BLaER1 (cell line): ENCODE measurements at regions not wholly inside any gene's neighbourhood (a gene's known extent, or its start where the extent isn't known, plus 50 kb on each side); places are given as distances from the start of the nearest gene placed in this dataset.

Experiments
- H3K27ac ChIP-seq: shearing (Covaris generic); formaldehyde crosslinking; 2 replicates; pipeline ENCODE4 v1.8.1; 2022
- H3K27me3 ChIP-seq: shearing (Covaris generic); formaldehyde crosslinking; 2 replicates; pipeline ENCODE4 v1.8.1; 2022
- H3K36me3 ChIP-seq: shearing (Covaris generic); formaldehyde crosslinking; 2 replicates; pipeline ENCODE4 v1.8.1; 2022
- H3K4me1 ChIP-seq: shearing (Covaris generic); formaldehyde crosslinking; 2 replicates; pipeline ENCODE4 v1.8.1; 2022
- H3K4me2 ChIP-seq: shearing (Covaris generic); formaldehyde crosslinking; 2 replicates; pipeline ENCODE4 v1.8.1; 2022
- H3K4me3 ChIP-seq: shearing (Covaris generic); formaldehyde crosslinking; 2 replicates; pipeline ENCODE4 v1.8.1; 2022
- H3K9ac ChIP-seq: shearing (Covaris generic); formaldehyde crosslinking; 2 replicates; pipeline ENCODE4 v1.8.1; 2022
- H3K9me3 ChIP-seq: shearing (Covaris generic); formaldehyde crosslinking; 2 replicates; pipeline ENCODE4 v1.8.1; 2022
- H4K20me1 ChIP-seq: shearing (Covaris generic); formaldehyde crosslinking; 2 replicates; pipeline ENCODE4 v1.8.1; 2022
- Cebpa-rat ChIP-seq: shearing (Covaris generic); IDR thresholded peaks from 2 replicates; pipeline ENCODE4 v1.8.1; 2022

DNA sequence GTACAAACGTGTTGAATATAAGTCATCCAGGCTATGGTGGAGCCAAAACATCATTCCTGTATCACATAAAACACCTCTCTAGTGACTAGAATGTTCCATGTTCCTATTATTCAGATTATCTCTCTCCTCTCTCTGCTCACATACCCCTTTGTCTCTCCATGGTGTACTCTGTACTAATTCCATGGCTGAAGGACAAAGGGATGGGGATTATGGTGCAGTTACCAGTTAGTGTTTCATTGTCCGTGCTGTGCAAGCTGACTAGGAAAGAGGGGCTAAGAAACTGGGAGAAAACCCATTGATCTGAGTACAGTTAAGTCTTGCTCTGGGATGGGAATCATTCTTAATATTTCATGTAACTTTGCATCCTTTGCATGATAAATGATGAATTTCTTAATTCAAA lies 397.4 kb upstream of the NOX3 start:
- Histone ChIP-seq H3K27ac (no peak overlapping the region), H3K4me3 (no peak overlapping the region), H3K27me3 (no peaks in the 10 kb centered on the region), H3K36me3 (no peaks in the 10 kb centered on the region), H3K4me1 (peaks cover 24% of the 10 kb centered on the region), H4K20me1 (no peaks in the 10 kb centered on the region), H3K9me3 (0 out of 2 replicates have a peak, but pooled peaks cover 1% of the 10 kb centered on the region), H3K9ac (no peak overlapping the region), H3K4me2 (no peak overlapping the region)
- no peak for TF ChIP-seq Cebpa-rat

DNA sequence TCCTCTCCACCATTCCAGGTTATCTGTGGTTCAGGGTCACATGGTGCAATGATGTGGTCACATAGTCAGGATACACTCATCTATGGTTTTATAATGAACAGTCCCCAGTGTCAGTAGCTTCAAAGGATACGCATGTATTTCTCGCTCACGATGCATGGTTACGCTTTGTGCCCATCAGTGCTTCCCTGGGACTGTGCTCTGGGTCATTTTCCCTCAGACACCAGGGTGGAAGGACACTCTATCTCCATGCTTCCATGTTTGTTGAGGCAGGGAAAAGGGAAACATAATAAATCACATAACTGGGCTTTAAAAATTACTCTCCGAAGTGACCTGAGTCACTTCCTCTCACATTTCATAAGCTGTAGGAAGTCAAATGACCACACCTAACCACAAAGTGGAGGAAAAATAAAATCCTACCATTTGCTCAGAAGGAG lies 394.8 kb upstream of the NOX3 start:
- H3K4me2 ChIP-seq = peak overlapping the region; percentile 29
- H3K36me3 ChIP-seq = no peaks in the 10 kb centered on the region
- no peaks in the 10 kb centered on the region for H3K27me3 ChIP-seq
- peaks cover 10% of the 10 kb centered on the region; the same call in 1 of the 2 replicates for H3K9me3 ChIP-seq
- no peak overlapping the region for H3K4me3 ChIP-seq
- H3K9ac ChIP-seq = no peak overlapping the region
- H4K20me1 ChIP-seq = no peaks in the 10 kb centered on the region
- H3K27ac ChIP-seq = no peak overlapping the region
- no peak for TF ChIP-seq Cebpa-rat
- H3K4me1 ChIP-seq = peaks cover 24% of the 10 kb centered on the region

DNA sequence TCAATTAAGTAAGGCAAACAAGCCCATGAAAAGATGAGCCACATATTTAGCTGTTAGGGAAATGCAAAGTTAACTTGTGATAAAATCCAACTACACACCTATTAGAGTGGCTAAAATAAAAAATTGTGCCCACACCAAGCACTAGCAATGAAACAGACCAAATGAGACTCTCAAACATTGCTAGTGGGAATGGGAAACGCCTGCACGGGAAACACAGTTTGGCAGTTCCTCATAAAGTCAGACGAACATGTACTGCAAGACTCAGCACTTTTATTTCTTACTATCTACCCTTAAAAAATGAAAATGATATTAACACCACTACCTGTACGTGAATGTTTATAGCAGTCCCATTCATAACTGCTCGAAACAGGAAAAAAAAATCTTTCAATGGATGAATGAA lies 392.1 kb upstream of the NOX3 start:
- H3K9ac ChIP-seq = no peak overlapping the region
- no peaks in the 10 kb centered on the region for H4K20me1 ChIP-seq
- peaks cover 17% of the 10 kb centered on the region; the same call in 1 of the 2 replicates for H3K9me3 ChIP-seq
- H3K36me3 ChIP-seq = no peaks in the 10 kb centered on the region
- no peaks in the 10 kb centered on the region for H3K27me3 ChIP-seq
- peaks cover 18% of the 10 kb centered on the region for H3K4me1 ChIP-seq
- no peak overlapping the region for H3K4me2 ChIP-seq
- H3K27ac ChIP-seq = no peak overlapping the region
- no peak for TF ChIP-seq Cebpa-rat
- H3K4me3 ChIP-seq = no peak overlapping the region

DNA sequence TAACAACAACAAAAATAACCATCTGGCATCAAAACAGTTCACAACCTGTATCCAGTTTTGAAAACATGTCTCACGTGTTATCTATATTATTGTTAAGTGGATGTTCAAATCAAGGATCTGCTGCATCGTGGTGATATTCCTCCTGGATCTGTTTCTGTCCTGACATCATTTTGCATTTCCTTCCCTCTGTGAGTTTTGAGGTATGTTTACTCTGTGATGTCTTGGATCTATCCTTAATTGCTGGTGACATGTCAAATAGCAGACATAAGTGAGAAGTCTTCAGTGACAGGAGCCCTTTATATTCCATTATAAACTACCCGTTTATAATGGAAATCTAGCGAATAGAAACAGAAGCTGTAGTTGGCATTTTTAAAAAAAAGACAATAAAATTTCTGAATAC lies 381.8 kb upstream of the NOX3 start:
- Histone ChIP-seq H3K27ac (no peak overlapping the region), H3K4me1 (no peaks in the 10 kb centered on the region), H3K27me3 (no peaks in the 10 kb centered on the region), H3K36me3 (no peaks in the 10 kb centered on the region), H3K4me3 (no peak overlapping the region), H3K4me2 (no peak overlapping the region), H3K9ac (no peak overlapping the region), H3K9me3 (no peaks in the 10 kb centered on the region), H4K20me1 (no peaks in the 10 kb centered on the region)
- TF ChIP-seq Cebpa-rat = no peak

DNA sequence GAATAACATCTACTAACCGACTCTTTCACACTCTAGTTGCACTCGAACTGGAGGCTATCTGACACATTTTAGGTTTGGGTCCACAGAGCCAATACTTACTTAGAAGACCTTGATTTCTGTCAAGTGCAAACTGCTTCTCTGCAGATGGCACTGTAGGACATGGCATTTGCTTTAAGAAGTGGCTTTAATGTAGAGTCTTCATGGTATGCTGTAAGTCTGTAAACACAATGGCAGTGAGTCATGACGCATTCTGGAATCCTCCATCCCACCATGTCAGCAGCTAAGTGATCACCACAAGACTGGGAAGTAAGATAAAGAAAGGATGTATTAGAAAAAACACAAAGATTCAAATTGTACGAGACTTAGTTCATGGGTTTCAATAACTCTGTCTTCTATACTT lies 377.0 kb upstream of the NOX3 start:
- Histone ChIP-seq H4K20me1 (no peaks in the 10 kb centered on the region), H3K36me3 (no peaks in the 10 kb centered on the region), H3K9me3 (no peaks in the 10 kb centered on the region), H3K4me2 (no peak overlapping the region), H3K4me1 (peaks cover 8% of the 10 kb centered on the region; the same call in 1 of the 2 replicates), H3K9ac (no peak overlapping the region), H3K27ac (no peak overlapping the region), H3K27me3 (no peaks in the 10 kb centered on the region), H3K4me3 (no peak overlapping the region)
- no peak for TF ChIP-seq Cebpa-rat

DNA sequence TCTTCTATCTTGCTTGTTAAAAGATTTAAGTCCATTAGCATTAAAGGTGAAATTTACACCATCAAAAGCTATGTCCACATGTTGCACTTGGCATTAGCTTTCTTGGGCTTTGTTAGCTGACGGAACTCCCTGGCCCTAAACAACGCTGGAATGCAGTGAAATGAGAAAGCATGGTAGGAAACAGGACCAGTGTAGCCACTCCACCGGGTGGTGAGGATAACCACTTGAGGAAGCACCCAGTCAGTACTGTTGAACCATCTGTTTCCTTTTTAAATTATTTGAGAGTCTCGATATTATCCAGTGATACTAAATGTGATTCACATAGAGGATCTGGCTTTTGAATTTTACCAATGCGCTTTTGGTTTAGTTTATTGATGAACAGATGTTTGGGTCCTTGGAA lies 374.9 kb upstream of the NOX3 start:
- no peak for TF ChIP-seq Cebpa-rat
- no peaks in the 10 kb centered on the region for H3K9me3 ChIP-seq
- H3K4me3 ChIP-seq = no peak overlapping the region
- H3K4me2 ChIP-seq = 0 out of 2 replicates have a peak overlapping the region, but pooled peaks have one; percentile 4
- no peaks in the 10 kb centered on the region for H3K27me3 ChIP-seq
- no peaks in the 10 kb centered on the region for H3K36me3 ChIP-seq
- H3K27ac ChIP-seq = no peak overlapping the region
- peaks cover 8% of the 10 kb centered on the region; the same call in 1 of the 2 replicates for H3K4me1 ChIP-seq
- no peak overlapping the region for H3K9ac ChIP-seq
- no peaks in the 10 kb centered on the region for H4K20me1 ChIP-seq

DNA sequence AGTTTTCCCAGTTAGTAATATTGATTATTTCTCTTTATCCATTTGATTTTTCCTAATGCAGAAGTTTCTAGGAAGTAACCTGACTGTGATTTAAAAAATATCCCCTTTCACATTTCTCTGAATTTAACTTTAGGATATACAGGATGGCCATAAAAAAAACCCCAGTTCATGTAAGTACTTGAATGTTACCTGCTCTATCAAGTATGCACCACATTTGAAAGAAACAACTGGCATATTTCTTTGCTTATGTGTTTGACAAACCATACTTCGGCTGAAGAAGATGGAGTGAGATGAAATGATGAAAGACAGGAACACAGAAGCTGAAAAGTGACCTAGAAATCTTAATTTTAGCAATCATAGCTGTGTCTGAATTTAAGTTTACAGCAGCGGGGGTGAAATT lies 374.0 kb upstream of the NOX3 start:
- TF ChIP-seq Cebpa-rat = no peak
- H3K4me3 ChIP-seq = no peak overlapping the region
- peaks cover 8% of the 10 kb centered on the region; the same call in 1 of the 2 replicates for H3K4me1 ChIP-seq
- no peaks in the 10 kb centered on the region for H4K20me1 ChIP-seq
- H3K9me3 ChIP-seq = no peaks in the 10 kb centered on the region
- H3K27me3 ChIP-seq = no peaks in the 10 kb centered on the region
- H3K9ac ChIP-seq = no peak overlapping the region
- H3K4me2 ChIP-seq = no peak overlapping the region
- no peaks in the 10 kb centered on the region for H3K36me3 ChIP-seq
- H3K27ac ChIP-seq = no peak overlapping the region

DNA sequence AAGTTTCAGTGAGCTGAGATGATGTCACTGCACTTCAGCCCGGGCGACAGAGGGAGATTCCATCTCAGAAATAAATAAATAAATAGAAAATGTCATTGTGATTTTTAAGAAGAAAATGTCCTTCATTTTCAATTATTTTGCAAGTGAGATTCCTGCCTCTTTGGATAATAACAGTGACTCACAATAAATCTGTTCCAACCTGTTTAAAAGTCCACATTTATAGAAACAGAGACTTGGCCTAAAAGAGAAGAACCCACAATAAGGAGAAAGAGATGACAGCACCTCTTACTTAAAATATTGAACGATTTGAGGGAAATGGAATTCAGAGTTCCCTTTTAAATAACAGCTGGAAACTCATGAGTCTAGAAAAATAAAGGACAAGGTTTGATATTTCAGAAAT lies 373.4 kb upstream of the NOX3 start:
- Histone ChIP-seq H3K4me3 (no peak overlapping the region), H3K9me3 (no peaks in the 10 kb centered on the region), H3K4me2 (no peak overlapping the region), H4K20me1 (no peaks in the 10 kb centered on the region), H3K4me1 (peaks cover 8% of the 10 kb centered on the region; the same call in 1 of the 2 replicates), H3K36me3 (no peaks in the 10 kb centered on the region), H3K27me3 (no peaks in the 10 kb centered on the region), H3K27ac (no peak overlapping the region), H3K9ac (no peak overlapping the region)
- no peak for TF ChIP-seq Cebpa-rat

DNA sequence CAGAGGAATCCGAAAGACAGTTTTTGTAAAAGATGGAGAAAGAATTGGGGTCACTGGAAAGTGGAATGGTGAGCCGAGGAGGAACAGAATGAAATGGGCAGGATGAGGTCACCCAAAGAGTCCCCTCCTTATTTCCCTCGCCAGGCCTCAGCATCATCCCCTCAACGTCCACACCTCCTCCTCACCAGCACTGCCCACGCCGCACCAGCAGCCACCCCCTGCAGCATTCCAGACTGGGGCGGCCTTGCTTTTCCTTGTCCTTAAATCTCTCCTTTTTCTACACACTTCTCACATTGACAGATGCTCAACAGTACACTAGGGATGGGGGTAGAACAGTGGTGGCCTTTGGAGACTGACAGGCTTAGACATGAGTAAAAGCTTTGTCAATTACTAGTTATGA lies 363.1 kb upstream of the NOX3 start:
- H3K36me3 ChIP-seq = no peaks in the 10 kb centered on the region
- no peak overlapping the region for H3K4me2 ChIP-seq
- H3K27me3 ChIP-seq = no peaks in the 10 kb centered on the region
- no peak overlapping the region for H3K27ac ChIP-seq
- no peaks in the 10 kb centered on the region for H3K4me1 ChIP-seq
- no peak for TF ChIP-seq Cebpa-rat
- no peaks in the 10 kb centered on the region for H3K9me3 ChIP-seq
- no peaks in the 10 kb centered on the region for H4K20me1 ChIP-seq
- no peak overlapping the region for H3K9ac ChIP-seq
- no peak overlapping the region for H3K4me3 ChIP-seq

DNA sequence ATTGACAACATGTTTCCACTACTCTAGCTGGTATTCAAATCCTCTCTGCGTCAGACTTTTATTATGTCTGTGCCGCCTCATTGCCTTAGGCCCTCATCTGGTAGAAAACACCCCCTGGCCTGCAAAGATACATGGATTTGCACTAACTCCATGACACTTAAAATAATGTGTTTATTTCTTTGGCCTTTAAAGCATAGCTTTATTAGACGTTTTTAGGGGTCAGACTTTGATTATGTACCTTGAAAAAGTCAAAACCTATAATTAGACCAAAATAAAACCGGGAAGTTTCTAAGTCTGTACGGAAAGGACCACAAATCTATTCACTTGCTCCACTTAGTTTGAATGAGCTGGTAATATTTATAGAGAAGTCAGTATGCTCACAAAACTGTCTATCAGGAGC lies 357.9 kb upstream of the NOX3 start:
- H3K9me3 ChIP-seq = no peaks in the 10 kb centered on the region
- no peak overlapping the region for H3K9ac ChIP-seq
- no peak overlapping the region for H3K4me2 ChIP-seq
- H3K4me1 ChIP-seq = no peaks in the 10 kb centered on the region
- TF ChIP-seq Cebpa-rat = no peak
- H3K27ac ChIP-seq = no peak overlapping the region
- H3K36me3 ChIP-seq = no peaks in the 10 kb centered on the region
- no peak overlapping the region for H3K4me3 ChIP-seq
- H4K20me1 ChIP-seq = no peaks in the 10 kb centered on the region
- no peaks in the 10 kb centered on the region for H3K27me3 ChIP-seq

DNA sequence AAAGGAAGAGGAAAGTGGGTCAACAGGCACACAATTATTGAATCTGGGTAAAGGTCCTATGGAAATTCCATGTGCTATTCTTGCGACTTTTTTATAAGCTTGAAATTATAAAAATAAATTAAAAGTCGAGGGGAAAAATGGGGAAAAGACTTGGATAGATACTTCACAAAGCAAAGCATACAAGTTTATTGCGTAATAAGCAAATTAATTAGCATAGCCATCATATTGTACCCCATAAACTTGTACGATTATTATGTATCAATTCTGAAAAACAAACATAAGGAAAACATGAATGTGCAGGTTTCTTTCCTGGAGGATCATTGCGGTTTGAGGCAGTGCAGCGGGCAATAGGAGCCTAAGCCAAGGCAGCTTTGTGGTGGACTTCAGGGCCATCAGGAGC lies 351.6 kb upstream of the NOX3 start:
- no peak overlapping the region for H3K4me3 ChIP-seq
- no peak overlapping the region for H3K4me2 ChIP-seq
- H3K9ac ChIP-seq = no peak overlapping the region
- peak; percentile 87 for TF ChIP-seq Cebpa-rat
- H3K4me1 ChIP-seq = no peaks in the 10 kb centered on the region
- no peaks in the 10 kb centered on the region for H3K9me3 ChIP-seq
- no peaks in the 10 kb centered on the region for H4K20me1 ChIP-seq
- H3K36me3 ChIP-seq = no peaks in the 10 kb centered on the region
- H3K27me3 ChIP-seq = no peaks in the 10 kb centered on the region
- H3K27ac ChIP-seq = no peak overlapping the region
